Muscle layer of colon (tissue), 2 donors: ENCODE measurements at regions not wholly inside any gene's neighbourhood (a gene's known extent, or its start where the extent isn't known, plus 50 kb on each side); places are given as distances from the start of the nearest gene placed in this dataset.

Experiments
- H3K27ac ChIP-seq: one replicate; pipeline ENCODE4 v1.7.0; 2013; ENCODE audit warnings: low read depth, mild to moderate bottlenecking, low read length, moderate library complexity
- H3K27me3 ChIP-seq, 2 donors: one replicate each; pipeline ENCODE4 v1.7.0; 2013; ENCODE audit warnings: low read length in 2 of 2, mild to moderate bottlenecking in 2 of 2; ENCODE audit not compliant: insufficient read depth in 2 of 2, control insufficient read depth in 1 of 2
- H3K36me3 ChIP-seq: one replicate; pipeline ENCODE4 v1.7.0; 2013; ENCODE audit warnings: mild to moderate bottlenecking, low read length; ENCODE audit not compliant: insufficient read depth
- H3K4me1 ChIP-seq: one replicate; pipeline ENCODE4 v1.7.0; 2013; ENCODE audit warnings: mild to moderate bottlenecking, low read length; ENCODE audit not compliant: insufficient read depth
- H3K4me3 ChIP-seq, 2 donors: one replicate each; pipeline ENCODE4 v1.7.0; 2013; ENCODE audit warnings: low read length in 2 of 2, low read depth in 1 of 2, mild to moderate bottlenecking in 1 of 2, moderate library complexity in 1 of 2
- H3K9ac ChIP-seq: one replicate; pipeline ENCODE4 v1.7.0; 2013; ENCODE audit warnings: low read length
- H3K9me3 ChIP-seq: one replicate; pipeline ENCODE4 v1.7.0; 2013; ENCODE audit warnings: mild to moderate bottlenecking, low read length
- donor health status: abdominal sarcoma.
- donor health status: Adenocarcinoma of cecum.

DNA sequence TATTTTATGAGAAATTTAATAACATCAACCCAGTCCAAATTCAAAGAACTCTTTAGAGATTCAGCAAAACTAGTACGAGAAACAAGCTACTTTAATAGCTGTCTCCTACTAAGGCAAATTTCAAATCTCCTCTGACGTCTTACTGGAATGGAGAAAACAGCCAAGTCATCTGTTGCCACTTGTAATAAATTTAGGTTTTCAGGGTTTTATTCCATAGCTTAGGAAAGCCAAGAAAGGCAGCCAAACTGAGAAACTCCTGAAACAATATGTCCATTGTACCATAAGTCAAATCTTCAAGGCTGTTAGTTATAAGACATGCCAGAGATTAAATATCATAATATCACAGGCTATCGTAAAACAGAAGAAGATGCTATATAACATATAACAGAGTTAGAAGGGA lies 524.6 kb upstream of the SETBP1 start:
- Histone ChIP-seq H3K4me1 (no peaks in the 10 kb centered on the region), H3K27me3 (no peaks in the 10 kb centered on the region), H3K9me3 (no peaks in the 10 kb centered on the region), H3K36me3 (no peaks in the 10 kb centered on the region), H3K9ac (no peak overlapping the region), H3K4me3 (no peak overlapping the region), H3K27ac (no peak overlapping the region)

DNA sequence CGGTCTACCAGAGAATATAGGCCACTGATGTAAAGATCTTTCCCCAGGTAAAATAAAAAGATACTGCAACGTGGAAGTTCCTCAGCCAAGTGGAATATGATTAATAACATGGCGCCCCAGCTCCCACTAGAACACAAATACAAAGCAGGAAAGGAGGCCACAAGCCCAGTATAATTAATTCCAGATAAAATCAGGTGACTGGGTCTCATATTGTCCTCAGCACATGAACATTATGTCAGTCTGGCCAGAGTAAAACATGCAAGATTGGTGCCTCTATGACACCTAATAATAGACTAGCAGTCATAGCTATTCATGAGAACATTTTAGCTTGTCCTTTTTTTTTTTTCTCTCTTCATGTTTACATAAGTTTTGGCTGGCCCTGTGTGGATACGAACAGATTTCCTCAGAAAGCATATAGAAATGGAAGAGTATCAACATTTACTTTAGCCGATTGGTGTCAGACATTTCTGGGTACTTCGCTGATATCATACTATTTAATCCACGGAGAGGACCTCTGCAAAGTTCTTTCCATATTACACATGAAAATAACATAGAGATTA lies 523.8 kb upstream of the SETBP1 start:
- no peaks in the 10 kb centered on the region for H3K27me3 ChIP-seq
- no peaks in the 10 kb centered on the region for H3K4me1 ChIP-seq
- H3K27ac ChIP-seq, result no peak overlapping the region
- H3K36me3 ChIP-seq, result no peaks in the 10 kb centered on the region
- no peak overlapping the region for H3K9ac ChIP-seq
- no peak overlapping the region for H3K4me3 ChIP-seq
- no peaks in the 10 kb centered on the region for H3K9me3 ChIP-seq

DNA sequence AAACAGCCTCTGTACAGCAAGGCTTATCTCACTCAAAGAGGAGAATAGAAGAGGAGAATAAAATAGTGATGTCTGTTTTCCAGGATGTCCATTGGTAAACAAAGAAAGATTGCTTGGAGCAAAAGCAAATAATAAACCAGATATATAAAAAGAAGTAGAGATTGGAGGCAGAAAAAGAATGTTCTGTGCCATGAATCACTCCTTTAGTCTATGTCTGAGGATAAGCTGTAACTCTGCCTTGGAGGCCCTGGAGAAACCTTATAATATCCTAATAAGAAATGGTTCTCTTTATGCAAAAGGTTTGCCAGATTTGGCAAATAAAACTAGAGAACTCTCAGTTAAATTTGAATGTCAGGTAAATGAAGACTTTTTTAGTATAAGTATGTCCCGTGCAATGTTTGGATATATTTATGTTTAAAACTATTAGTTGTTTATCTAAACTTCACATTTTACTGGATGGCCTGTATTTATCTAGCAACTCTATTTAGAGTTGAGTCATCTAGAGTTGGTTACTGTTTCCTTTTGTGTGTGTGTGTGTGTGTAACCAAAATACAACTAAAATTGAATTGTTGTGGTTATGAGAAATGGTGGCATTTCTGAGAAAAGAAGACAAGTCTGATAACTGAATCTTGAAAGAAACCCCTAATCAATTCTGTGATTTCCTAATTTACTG lies 510.3 kb upstream of the SETBP1 start:
- no peaks in the 10 kb centered on the region for H3K27me3 ChIP-seq
- H3K4me1 ChIP-seq, result no peaks in the 10 kb centered on the region
- no peaks in the 10 kb centered on the region for H3K36me3 ChIP-seq
- H3K27ac ChIP-seq, result no peak overlapping the region
- H3K9ac ChIP-seq, result no peak overlapping the region
- no peak overlapping the region for H3K4me3 ChIP-seq
- H3K9me3 ChIP-seq, result no peaks in the 10 kb centered on the region

DNA sequence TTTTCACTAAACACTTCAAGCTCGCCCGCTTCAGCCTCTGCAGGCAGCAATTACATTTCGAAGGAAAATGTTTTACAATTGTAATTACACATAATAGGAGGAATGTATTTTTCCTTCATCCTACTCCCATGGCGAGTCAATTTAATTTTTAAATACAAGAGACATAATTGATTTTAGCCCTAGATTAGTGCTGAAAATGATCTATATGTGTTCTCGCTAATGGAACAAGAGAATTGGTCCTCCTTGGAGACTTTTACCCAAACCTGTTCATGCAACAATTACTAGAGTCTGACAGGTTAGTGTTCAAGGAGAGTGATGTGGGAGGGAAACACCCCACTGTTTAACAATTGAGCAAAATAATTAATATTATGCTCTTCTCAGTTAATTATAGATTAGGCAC lies 509.4 kb upstream of the SETBP1 start:
- Histone ChIP-seq H3K9ac (no peak overlapping the region), H3K27ac (no peak overlapping the region), H3K36me3 (no peaks in the 10 kb centered on the region), H3K27me3 (no peaks in the 10 kb centered on the region), H3K4me1 (no peaks in the 10 kb centered on the region), H3K9me3 (no peaks in the 10 kb centered on the region), H3K4me3 (no peak overlapping the region)

DNA sequence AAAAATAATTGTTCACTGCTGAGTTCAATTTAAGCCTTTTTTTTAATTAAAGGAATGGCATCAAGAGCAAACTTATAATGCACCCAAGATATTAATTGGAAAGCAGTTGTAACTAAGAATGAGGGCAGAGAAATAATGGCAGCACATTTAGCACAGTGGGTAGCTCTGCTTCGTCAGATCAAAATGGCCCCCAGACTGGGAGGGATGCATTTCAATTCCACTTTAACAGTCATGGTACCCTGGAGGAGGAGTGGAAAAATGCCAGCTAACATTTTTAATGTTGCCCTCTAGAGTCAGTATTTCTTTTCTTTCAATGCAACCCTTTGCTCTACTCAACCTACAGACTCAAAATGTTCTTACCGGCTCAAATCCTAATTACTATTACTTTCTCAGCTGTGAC lies 504.8 kb upstream of the SETBP1 start:
- no peak overlapping the region for H3K9ac ChIP-seq

DNA sequence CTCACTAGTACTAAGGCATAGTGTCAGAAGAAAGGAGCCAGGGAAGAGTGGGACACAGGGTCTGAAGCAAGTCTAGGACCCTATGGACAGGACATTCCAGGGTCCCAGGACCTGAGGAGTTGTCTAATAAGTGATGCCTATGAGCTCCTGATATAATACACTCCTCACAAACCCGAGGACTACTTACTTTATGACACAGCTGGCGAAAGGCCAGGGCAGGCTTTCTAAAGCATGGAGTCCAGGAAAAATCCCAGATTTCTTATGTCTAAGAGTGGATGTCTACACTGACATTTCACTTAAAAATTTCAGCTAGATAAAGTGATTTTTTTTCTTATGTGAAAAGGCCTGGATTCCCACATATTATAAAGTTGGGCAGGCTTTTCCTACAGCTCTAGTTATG lies 502.2 kb upstream of the SETBP1 start:
- Histone ChIP-seq H3K4me1 (no peaks in the 10 kb centered on the region), H3K9ac (no peak overlapping the region), H3K36me3 (no peaks in the 10 kb centered on the region), H3K27ac (no peak overlapping the region), H3K4me3 (no peak overlapping the region), H3K9me3 (no peaks in the 10 kb centered on the region), H3K27me3 (no peaks in the 10 kb centered on the region)

More for the DNA sequence above, 504.8 kb upstream of the SETBP1 start:
- H3K27me3 ChIP-seq, result no peaks in the 10 kb centered on the region
- H3K4me1 ChIP-seq, result no peaks in the 10 kb centered on the region
- H3K36me3 ChIP-seq, result no peaks in the 10 kb centered on the region
- H3K27ac ChIP-seq, result no peak overlapping the region
- H3K9me3 ChIP-seq, result no peaks in the 10 kb centered on the region
- H3K4me3 ChIP-seq, result no peak overlapping the region

DNA sequence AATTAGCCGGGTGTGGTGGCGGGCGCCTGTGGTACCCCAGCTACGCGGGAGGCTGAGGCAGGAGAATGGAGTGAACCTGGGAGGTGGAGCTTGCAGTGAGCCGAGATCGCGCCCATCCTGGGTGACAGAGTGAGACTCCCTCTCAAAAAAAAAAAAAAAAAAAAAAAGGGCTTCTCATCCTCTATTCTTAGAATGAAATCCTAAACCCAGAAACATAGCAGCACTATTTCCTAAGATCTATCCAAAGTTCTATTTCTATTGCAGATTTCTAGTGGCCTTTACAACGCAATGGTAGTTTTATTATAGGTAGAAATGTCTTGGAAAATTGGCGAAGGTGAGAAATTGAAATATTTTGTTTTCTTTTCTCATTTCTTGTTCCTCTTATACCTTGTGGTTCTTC lies 501.0 kb upstream of the SETBP1 start:
- H3K27ac ChIP-seq, result no peak overlapping the region
- no peak overlapping the region for H3K9ac ChIP-seq
- no peaks in the 10 kb centered on the region for H3K9me3 ChIP-seq
- no peaks in the 10 kb centered on the region for H3K36me3 ChIP-seq
- no peaks in the 10 kb centered on the region for H3K27me3 ChIP-seq
- no peaks in the 10 kb centered on the region for H3K4me1 ChIP-seq
- H3K4me3 ChIP-seq, result no peak overlapping the region

DNA sequence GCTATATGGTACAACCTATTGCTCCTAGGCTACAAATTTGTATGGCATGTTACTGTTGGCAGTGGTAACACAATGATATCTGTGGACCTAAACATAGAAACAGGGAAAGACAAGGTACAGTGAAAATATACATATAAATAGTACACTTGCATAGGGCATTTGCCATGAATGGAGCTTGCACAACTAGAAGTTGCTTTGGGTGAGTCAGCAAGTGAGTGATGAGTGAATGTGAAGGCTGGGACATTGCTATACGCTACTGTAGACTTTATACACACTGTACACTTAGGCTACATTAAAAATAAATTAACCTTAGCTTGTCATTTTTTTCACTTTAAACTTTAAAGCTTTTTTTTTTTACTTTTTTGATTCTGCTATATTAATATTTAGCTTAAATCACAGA lies 500.0 kb upstream of the SETBP1 start:
- Histone ChIP-seq H3K4me1 (no peaks in the 10 kb centered on the region), H3K9ac (no peak overlapping the region), H3K4me3 (no peak overlapping the region), H3K36me3 (no peaks in the 10 kb centered on the region), H3K27me3 (no peaks in the 10 kb centered on the region), H3K9me3 (no peaks in the 10 kb centered on the region), H3K27ac (no peak overlapping the region)

DNA sequence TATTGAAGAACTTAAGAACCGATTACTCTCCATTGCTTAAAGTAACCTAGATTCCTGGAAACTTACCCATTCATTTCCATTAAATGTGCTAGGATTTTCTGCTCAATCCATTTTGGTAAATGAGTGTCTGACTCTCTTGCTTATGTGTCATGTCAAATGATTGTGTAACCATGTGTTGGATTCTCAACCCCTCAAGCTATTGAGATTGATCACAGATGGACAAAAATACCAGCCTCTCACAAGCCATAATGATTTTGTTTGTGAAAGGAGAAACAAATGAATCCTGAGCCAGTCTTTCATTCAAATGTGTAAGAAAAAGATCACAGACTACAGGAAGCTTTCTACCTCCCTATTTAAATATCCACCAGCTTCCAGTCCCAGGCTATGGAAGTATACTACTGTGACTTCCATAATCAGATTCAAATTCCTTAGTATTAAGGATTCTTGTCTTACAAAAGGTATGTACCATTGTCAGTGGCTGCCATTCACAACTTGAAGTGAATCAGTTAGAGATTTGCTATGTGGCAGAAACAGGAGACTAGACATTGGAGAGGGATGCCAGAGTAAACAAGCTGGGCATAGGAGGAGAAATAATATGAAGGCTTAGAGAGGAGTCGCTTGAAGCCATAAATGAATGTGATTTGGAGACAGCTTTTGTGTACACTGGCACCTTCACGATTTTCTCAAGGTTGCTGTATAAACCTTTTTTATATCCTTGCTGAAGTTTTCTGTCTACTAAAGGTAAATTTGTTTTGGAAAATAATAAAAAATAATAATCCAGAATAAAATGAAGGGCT lies 498.5 kb upstream of the SETBP1 start:
- Histone ChIP-seq H3K4me1 (no peaks in the 10 kb centered on the region), H3K27ac (no peak overlapping the region), H3K9me3 (no peaks in the 10 kb centered on the region), H3K9ac (no peak overlapping the region), H3K4me3 (no peak overlapping the region), H3K36me3 (no peaks in the 10 kb centered on the region), H3K27me3 (no peaks in the 10 kb centered on the region)

DNA sequence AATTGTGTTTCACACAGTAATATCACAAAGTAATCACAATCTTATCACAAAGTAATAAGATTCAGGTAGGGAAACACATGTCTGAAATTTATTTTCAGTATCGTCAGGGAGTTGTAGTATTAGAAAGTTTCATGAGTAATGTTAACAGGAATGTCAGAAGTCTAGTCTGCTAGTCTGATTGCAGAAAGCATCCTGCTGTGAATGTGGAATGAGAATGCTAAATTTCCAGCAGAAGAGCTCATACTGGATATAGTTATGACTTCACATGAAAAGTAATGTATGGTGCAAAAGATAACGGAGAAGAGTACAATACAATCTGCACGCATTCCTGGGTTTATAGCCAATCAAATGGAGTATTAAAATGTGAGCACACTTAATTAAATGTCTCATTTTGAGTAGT lies 494.7 kb upstream of the SETBP1 start:
- H3K4me1 ChIP-seq, result no peaks in the 10 kb centered on the region
- no peak overlapping the region for H3K27ac ChIP-seq
- H3K9me3 ChIP-seq, result no peaks in the 10 kb centered on the region
- no peaks in the 10 kb centered on the region for H3K27me3 ChIP-seq
- no peak overlapping the region for H3K9ac ChIP-seq
- H3K36me3 ChIP-seq, result no peaks in the 10 kb centered on the region
- H3K4me3 ChIP-seq, result no peak overlapping the region

DNA sequence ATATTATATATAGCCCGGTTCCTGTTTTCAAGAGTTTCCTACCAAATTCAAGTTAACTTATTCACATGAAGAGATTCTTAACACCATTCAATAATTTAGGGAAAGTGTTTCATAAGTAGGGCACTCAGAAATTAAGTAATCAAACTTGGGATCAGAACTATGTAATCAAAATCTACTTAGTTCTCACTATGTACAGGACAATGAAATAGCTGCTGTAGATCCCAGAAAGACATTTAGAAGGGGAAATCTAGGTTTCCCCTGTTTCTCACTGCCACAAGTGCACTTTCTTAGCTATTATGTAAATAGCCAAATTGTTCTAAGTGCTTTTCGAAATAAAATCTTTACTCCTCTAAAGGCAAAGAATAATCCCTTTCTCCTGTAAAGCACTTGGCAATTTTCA lies 493.6 kb upstream of the SETBP1 start:
- no peak overlapping the region for H3K4me3 ChIP-seq
- no peaks in the 10 kb centered on the region for H3K27me3 ChIP-seq
- no peak overlapping the region for H3K27ac ChIP-seq
- no peaks in the 10 kb centered on the region for H3K36me3 ChIP-seq
- no peaks in the 10 kb centered on the region for H3K9me3 ChIP-seq
- no peak overlapping the region for H3K9ac ChIP-seq
- no peaks in the 10 kb centered on the region for H3K4me1 ChIP-seq
